Glomerular endothelial cell (primary cell): ENCODE measurements at regions not wholly inside any gene's neighbourhood (a gene's known extent, or its start where the extent isn't known, plus 50 kb on each side); places are given as distances from the start of the nearest gene placed in this dataset.
"Not testable (repeated sequence)": the region's sequence is repeated elsewhere in the genome, so short reads cannot be mapped to it uniquely, and the experiment has no call there.

Source experiments
- DNase-seq: peaks from one replicate; pipeline ENCODE4 v3.0.0-alpha.2; 2011; ENCODE audit warnings: low read depth, low spot score; ENCODE audit errors: extremely low read depth

DNA sequence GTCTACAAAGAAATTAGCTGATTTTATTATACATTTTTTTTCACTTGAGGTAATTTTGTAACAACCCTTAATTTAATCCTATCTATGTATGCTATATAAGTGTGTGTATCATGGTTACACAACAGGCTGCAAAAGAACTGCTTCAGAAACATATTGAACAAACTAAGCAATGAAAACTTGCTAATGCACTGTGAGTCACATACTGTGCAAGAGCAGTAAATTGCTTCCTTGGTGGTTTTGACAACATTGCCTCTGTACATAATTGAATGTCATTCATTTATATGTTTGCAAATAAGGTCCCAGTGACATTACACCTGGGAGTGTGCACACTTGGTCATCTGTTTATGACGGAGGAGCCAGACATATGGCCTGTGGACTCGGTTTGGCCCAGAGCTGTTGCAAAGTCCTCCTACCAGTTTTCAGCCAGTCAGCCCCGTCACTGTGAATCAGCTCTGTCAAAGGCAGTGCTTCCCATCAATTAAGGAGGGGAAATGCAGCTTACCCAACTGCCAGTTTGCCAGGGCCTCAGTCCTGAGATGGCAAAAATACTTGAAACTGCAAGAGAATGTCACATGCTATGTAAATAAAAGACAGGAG is 835.0 kb downstream of the TTLL7 start:
- not testable (repeated sequence) for DNase-seq

DNA sequence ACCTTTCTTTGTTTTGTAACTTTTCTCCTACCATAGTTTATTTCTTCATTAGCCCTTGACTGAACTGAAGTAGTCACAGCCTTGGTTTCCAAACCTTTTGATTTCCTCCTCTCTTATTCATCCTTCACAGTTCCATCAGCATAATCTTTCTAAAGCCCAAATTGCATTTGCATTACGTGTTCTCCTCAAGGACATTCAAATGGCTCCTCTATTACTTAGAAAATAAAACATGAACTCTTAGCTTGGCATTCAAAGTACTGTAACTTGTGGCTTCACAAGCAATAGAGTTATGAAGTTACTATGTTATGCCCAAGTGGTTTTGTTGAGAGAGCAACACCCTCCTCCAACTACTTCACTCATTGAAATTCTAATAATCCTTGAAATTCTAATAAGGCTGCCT is 840.0 kb downstream of the TTLL7 start:
- not testable (repeated sequence) for DNase-seq

DNA sequence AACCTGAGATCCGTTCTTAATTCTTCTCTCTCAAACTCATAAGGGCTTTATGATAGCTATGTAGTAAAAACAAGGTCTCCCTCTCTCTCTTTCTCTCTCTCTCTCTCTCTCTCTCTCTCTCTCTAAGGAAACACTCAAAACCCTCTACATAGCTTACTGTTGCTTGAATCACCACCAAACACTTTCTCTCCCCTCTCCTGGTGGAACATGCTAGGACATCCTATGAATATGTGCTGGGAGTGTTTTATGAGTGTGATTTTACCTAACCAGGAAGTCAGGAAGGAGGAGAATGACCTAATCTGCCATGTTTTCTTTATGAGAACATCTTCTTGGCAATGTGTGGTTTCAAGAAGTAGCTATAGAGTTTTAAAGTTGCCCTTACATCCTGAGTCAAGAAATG is 844.6 kb downstream of the TTLL7 start:
- DNase-seq = not testable (repeated sequence)

DNA sequence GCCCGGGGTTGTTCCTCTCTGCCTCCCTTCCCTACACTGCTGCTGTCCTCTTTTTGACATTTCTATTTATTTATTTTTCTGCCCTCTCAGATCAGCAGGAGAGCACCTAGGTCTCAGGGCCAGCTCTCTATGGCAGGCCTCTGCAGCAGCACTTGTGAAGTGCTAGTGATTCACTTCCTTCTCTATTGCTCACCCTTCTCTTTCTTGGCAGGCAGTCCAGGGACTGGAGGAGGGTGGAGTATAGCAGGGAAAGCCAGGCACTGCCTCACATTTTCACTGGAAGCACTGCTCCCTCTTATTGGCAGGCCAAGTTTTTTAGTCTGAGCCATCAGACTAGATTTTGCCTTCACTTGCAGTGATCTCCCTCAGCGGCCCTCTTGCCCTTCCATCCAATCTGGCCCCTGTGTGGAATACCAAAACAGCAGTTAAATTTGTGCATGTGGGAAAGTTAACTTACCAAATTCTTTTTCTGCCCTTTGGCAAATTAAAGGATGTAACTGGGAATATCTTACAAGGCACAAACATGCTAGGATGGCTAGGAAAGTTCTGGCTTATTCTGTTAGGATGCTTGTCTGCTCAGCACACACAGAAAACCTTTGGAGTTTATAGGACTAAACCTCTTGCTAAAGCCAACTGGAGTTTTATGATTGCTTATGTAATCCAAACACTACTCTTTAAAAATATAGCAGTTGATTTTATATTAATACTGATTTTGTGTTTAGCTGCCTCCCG is 847.6 kb downstream of the TTLL7 start:
- DNase-seq = not testable (repeated sequence)

DNA sequence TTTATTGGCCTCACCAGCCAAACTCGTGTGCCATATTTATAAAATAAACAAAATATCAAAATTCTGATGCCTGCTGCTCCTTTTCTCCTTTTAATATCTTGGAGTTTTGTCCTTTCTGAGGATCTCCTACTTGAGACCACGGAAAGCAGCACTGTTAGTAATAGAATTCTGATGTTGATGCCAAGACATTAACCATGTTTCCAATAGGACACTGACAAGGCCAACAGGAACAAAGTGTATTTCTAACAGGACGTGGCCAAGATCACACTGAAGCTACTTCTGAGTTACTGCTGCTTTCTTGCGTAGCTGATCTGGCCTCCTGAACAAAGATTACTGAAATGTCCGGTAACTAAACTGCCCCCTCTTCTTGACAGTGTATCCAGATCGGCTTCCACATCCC is 848.5 kb downstream of the TTLL7 start:
- not testable (repeated sequence) for DNase-seq

DNA sequence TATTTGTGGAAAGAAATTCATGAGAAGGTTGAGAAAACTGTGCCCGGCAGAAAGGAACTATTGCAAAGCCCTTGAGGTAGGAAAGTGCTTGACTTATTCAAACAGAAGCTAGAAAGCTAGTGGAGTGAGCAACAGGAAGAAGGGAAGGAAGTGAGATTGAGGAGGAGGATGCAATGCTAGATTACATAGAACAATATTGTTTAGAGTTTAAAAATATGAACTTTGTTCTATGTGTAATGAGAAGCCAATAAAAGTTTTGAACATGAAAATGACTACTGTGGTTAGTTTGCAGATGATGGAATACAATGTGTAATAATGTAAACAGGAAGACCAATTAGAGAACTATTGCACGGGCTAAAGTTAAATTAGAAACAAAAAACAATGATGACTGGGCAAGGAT is 853.1 kb downstream of the TTLL7 start:
- DNase-seq = not testable (repeated sequence)

DNA sequence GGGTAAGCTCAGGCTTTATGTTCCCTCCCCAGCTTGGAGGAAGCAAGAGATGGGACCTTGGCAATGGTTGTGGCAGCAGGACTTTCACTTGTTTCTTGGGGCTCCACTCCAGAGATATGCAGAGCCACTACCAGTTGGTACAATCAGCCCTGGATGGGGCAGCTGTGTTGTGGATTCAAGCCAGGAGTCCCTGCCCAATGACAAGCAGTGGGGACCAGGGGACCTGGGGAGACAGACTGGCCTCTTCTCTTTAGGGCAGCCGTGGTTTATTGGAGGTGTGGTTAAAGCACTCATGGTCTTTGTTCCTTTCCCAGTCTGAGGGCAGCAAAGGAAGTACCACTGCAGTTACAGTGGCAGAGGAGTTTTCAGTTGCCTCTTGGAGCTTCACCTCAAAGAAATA is 856.1 kb downstream of the TTLL7 start:
- not testable (repeated sequence) for DNase-seq

DNA sequence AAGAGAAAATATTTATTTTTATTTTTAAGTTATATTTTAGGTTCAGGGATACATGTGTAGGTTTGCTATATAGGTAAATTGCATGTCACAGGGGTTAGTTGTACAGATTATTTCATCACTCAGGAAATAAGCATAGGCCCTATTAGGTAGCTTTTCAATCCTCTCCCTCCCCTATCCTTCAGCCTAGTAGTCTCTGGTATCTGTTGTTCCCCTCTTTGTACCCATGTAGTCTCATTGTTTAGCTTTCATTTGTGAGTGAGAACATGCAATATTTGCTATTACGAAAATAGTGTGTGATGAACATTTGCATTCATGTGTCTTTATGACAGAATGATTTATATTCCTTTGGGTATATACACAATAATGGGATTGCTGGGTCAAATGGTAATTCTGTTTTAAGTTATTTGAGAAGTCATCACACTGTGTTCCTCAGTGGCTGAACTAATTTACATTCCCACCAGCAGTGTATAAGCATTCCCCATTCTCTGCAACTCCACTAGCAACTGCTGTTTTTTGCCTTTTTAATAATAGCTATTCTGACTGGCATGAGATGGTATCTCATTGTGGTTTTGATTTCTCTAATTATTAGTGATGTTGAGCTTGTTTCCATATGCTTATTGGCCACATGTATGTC is 863.3 kb downstream of the TTLL7 start:
- DNase-seq = not testable (repeated sequence)

DNA sequence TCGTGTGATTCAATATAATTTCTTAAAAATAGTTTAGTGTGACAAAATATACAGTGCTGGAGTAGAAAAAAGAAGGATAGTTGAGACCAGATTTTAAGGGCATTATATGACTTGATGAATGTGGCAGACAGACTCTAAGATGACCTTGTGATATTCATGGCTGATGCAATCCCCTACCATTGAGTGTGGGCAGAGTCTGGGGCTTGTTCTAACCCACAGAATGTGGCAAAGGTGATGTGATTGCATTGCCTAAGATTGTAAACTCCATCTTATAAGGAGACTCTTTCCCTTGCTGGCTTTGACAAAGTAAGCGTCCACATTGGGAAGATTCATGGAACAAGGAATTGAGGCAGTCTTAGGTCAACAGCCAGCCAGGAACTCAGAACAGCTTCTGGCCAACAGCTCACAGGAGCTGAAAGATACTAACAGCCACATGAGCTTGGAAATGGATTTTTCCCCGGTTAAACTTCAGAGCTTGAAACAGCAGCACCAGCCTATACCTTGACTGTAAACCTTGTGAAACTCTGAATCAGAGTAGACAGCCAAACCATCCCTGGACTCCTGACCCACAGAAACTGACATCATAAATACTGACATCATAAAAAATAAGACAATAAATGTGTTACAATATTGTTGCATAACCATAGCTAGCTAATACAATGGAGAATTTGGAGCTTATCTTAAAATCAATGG is 864.5 kb downstream of the TTLL7 start:
- not testable (repeated sequence) for DNase-seq

DNA sequence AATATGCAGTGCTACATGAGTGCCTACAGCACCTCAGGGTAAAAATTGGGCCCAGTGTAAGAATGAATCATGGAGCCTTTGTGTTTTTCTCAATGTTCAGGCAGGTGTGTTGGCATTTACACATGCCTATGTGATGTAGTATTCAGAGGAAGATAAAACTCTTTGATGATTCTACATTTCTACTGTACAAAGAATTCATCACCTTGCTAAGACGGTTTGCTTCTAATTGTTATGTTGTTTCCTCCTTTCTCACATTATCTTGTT is 867.3 kb downstream of the TTLL7 start:
- DNase-seq = no peak

DNA sequence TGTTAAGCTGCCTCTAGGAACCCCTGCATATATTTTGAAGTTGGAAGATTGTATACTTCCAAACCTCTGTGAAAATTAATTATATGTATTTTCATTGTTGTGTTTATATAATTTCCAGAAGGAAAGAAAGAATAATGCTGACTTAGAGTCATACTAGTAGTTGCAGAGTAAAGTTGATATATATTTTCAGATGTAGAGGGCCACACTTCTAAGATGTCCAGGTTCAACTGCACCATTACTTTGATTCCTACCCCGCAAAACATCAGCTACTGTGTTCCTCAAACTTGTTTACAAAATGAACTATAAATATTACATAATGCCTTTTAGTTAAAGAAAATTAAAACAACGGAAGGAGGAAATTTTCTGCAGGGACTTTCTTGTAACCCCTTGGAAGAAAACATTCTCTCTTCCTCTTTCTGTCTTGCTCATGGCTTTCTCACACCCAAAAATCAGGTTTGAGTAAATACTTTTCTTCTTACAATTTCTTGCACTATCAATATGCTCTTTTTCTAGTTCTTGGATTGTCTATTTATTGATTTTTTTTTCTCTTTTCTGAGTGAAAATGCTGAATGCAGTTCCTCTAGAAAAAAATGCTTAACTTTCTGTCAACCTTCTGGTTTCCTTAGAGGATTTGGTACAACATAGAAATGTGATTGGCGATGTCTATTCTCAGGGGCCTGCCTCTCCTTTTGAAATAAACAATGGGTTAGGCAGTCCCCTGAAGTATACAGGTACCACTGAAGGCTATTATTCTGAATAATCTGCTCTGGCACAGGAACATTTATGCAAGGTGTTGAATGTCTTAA is 867.8 kb downstream of the TTLL7 start:
- DNase-seq = no peak

DNA sequence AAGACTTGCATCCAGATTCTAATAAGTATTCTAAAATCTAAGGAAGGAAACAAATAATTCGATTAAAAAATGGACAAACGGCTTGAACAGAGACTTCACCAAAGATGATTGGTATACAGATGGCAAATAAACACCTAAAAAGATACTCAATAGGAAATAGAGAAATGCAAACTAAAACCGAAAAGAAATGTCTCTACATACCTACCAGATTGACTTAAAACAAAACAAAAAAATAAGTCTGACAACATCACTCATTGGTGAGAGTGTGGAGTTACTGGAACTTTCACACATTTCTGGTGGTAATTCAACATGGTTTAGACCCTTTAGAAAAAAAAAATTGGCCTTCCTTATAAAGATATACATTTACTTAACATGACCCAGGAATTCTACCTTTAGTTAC is 869.8 kb downstream of the TTLL7 start:
- DNase-seq = no peak

DNA sequence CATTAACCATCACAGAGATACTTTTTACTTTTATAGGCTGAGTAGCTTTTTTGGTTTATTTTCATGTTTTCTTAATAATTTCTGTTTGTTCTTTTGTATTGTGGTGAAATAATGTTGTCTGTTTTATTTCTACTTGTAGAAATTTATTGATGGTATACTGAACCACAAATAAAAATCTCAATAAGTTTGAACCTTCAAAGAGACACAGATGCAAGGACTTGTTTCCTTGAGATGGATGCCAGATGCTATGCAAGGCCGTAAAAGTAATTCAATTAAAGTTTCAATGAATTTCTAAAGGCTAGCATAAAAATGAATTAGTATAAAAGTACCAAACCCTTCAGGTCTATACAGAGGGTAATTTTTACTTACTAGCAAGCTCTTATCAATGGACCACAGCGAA is 873.5 kb downstream of the TTLL7 start:
- no peak for DNase-seq

DNA sequence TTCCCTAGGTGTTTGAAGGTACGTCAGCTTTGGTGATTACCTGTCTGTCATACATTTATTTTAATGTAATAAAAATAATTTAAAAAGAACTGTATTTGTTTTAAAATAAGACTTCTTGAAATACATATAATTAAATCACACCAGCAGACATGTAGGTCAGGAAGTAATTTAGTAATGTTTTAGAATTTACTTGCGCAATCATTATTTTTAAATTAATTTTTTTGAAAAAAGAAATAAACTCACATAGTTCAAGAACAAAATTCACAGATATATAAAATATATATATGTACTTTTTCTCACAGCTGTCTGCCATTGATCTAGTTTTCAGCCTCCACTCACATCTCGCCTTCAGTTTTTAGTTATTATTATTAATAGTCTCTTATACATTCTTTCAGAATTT is 875.9 kb downstream of the TTLL7 start:
- DNase-seq = no peak

DNA sequence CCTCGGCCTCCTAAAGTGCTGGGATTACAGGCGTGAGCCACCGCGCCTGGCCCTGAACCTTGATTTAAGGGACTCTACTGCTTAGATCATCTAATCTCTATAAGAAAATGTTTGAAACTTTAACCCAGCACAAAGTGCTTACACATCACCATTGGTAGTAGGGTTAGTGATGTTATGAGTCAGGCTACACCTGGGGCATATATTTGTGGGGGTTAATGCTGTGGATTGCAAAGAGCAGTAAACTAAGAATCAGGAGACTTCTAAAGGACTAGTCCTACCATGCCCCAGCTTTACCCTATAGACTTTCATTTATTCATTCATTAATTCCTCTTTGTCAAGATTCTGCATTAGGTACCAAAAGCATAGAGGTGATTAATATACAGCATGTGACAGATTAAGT is 880.5 kb downstream of the TTLL7 start:
- no peak for DNase-seq

DNA sequence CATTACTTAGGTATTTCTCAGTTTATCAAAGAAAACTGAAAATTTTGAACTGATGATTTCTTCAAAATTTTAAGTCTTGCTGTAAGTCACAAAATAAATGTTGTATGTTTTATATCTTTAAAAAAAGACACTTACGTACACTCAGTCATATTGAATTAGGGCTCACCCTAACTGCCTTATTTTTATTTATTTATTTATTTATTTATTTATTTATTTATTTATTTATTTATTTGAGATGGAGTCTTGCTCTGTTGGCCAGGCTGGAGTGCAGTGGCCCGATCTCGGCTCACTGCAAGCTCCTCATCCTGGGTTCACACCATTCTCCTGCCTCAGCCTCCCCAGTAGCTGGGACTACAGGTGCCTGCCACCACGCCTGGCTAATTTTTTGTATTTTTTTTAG is 881.9 kb downstream of the TTLL7 start:
- not testable (repeated sequence) for DNase-seq

DNA sequence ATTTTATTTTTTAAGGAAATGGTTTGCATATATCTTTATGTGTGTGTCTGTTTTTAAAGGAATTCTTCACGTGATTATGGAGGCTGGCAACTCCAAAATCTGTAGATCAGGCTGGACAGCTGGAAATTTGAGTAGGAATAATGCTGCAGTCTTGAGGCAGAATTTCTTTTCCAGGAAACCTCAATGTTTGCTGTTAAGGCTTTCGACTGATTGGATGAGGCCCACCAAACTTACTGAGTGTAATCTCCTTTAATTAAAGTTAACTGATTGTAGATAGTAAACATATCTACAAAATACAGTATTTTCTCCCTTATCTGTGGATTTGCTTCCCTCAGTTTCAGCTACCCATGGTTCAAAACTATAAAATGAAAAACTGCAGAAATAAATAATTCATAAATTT is 883.1 kb downstream of the TTLL7 start:
- DNase-seq = no peak

DNA sequence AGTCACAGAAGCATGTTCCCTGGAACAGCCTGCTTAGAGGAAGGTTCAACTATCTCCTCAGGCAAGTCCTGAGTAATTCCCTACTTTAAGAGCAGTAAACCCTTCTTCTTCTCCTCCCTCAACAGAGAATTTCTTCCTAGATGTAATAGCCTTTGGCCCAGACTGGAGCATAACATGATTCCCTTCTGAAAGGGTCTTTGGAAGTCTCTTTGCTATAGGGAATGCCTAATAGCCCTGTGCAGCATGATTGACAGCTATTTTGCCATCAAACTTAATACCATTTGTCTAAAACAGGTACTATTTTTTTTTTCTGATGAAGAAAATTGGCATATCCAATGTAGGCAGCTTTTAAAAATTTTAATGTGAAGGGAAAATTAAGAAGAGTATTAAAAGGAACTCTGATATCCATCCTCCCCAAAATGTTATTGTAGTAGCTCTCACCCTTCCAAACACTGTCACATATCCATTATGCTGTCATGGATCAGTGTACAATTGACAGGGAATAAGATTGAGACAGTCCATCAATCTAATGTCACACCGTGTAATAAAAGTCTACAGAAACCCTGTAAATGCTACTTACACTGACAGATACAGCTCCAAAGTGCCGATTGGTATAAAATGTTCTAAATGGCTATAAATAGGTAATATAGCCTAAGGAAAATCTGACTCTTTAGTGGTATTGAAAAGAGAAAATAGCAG is 884.6 kb downstream of the TTLL7 start:
- DNase-seq = no peak

DNA sequence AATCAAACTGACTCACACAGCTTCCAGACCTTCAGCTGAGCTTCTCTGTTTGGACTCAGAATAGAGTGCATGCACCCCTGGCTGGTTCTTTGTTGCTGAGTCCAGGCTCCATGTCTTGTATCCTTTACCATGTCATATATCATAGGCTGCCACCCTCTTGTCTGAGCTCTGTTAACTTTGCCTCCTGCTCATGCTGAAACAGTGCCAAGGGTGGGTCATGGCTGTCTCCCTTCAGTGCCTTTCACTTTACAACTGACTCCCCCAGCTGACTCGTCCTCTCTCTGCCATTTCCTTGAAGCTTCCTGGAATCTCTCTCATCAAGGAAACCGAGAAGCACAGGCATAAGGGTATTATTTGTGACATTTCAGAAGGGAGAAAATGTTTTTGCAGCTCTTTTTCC is 885.3 kb downstream of the TTLL7 start:
- DNase-seq = no peak

DNA sequence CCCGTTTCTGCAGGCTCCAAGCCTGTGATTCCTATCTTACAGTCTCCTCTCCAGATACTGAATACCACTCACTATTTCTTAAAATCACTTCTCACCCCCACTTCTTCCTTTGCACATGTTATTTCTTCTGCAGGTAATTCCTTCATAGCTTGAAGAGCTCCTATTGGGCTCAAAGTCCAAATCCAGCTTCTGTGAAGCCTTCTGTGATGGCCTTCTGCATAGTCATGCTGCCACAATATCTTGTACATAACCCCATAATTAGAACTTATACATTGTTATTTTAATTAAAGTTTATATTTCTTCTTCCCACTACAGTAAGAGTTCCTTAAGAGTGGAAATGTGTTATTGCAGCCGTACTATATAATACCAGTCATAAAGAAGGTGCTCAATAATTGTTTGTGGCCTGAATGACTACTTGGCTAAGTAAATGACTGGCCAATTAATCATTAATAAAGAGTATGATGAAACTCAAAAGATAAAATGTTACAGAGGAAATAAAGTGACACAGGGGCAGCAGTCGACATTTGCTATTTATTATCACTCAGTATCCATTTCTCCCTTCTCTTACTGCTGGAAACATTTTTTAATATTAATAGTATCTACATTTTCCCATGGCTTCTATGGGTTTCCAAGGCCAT is 886.6 kb downstream of the TTLL7 start:
- DNase-seq = no peak
